GM18870 (cell line): ENCODE measurements at regions not wholly inside any gene's neighbourhood (a gene's known extent, or its start where the extent isn't known, plus 50 kb on each side); places are given as distances from the start of the nearest gene placed in this dataset.
A peak's percentile ranks its signal among the peaks of the same experiment; 100 is the strongest.
"Not testable (repeated sequence)": the region's sequence is repeated elsewhere in the genome, so short reads cannot be mapped to it uniquely, and the experiment has no call there.

Source experiments
- ATAC-seq: cut with Tn5 transposase; IDR thresholded peaks from one replicate; pipeline ENCODE4 v1.9.1; 2021; ENCODE audit warnings: moderate library complexity; ENCODE audit not compliant: unreplicated experiment

DNA sequence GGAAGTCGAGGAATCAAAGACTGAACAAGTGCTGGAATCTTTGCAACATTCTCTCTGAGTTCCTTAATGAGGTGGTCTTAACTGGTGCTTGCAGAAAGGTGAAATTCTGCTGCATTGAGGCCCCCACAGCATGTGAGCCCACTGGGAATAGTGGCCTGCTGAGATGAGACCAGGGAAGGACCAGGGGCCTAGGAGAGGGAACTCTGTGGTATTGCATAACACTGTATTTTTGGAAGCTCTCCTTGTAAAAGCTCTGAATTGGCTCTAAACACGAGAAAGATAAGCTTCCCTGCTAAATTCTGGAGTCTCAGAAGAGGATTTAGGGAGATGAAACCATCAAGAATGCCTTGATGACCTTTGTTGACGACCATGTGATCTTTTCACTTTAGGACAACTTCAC, 100.4 kb upstream of the TSC22D1 start:
- no peak for ATAC-seq

DNA sequence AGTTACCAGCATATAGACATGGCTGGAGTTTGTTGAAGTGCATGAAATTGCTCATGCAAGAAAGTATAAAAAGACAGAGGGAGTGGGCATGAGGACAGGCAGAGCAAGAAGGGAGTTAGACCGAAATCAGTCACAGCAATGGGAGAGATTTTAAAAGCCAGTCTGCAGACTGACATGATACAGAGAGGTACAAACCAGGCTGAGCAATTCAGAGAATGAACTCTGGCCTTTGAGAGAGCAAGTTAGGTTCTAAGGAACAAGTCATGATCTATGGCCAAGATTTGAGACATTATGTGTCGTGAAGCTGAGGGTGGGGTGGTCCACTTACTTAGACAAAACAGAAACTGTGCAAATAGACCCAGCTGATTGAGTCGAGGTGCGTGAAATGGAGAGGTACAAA, 93.4 kb upstream of the TSC22D1 start:
- ATAC-seq: no peak

DNA sequence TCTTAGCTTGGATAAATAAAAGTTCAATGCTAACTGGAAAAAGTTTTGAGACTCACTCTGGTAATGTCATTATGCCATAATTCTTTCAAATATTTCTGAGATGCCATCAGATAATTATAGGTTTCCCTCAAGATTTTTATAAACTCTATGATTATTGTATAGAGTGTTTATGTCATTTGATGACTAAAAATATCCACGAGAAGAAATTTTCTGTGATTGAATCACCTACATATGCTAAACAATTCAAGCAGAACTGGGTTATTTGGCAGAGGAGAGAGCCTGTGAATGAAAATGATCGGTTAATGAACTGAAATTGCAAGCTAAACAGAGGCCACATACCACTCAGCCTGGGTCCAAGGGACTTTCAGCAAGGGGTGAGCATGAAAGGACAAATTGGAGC, 92.6 kb upstream of the TSC22D1 start:
- no peak for ATAC-seq

DNA sequence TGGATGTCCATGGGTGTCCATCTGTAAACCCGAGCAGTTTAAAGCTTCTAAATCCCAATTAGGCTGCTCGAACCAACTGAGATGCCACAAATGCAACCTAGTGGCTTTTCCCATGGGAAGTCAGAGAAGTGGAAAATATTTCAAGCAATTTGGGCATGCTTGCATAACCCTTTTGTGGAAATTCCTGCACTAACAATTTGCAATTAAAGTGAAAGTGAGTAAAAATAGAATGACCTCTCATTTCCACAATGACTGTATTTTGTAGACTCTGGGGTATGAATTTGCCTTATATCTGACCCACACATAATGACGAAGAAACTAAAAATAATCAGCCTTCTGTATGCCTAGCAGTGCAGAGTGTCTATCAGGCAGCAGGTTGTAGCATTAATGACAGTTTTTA, 91.8 kb upstream of the TSC22D1 start:
- ATAC-seq: peak; percentile 74

DNA sequence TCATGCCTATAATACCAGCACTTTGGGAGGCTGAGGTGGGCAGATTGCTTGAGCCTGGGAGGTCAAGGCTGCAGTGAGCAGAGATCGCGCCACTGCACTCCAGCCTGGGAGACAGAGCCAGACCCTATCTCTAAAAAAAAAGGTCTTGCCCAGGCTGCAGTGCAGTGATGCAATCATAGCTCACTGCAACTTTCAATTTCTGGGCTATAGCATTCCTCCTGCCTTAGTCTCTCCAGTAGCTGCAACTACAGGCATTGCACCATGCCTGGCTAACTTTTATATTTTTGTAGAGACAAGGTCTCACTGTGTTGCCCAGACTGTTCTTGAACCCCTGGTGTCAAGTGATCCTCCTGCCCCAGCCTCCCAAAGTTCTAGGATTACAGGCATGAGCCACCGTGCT, 90.4 kb upstream of the TSC22D1 start:
- not testable (repeated sequence) for ATAC-seq

DNA sequence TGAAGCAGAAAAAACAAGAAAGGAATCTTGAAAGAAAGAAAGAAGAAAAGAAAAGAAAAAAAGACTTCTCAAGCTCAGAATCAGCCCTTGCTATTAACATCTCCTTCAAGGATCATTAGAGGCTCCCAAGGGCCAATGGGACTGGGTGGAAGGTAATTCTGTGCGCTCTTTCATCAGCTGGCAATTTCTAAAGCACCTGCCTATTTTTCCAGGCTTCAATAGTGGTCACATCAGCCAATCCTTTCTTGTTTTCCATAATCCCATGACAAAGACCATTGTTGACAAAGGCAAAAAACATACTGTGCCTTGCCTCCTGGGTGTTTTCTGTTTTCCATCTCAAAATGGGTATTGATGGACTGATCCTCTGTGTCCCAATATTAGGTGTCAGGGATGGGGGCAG, 88.2 kb upstream of the TSC22D1 start:
- no peak for ATAC-seq

DNA sequence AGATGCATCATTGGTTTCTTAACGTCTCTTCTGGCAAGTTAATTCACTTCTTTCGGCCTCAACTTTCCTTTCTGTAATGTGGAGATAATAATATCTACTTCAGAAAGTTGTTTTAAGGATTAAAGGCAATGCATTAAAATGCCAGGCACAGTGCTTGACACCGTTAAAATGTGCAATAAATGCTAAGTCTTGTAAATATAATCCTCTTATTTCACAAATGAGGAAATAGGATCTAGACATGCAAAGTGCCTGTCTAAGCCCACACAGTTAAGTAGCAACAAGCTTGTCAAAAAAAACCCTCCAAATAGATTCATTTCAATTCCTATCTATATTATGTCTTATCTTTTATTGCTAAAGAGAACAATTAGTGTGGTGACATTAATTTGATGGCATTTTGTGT, 86.4 kb upstream of the TSC22D1 start:
- ATAC-seq: no peak

DNA sequence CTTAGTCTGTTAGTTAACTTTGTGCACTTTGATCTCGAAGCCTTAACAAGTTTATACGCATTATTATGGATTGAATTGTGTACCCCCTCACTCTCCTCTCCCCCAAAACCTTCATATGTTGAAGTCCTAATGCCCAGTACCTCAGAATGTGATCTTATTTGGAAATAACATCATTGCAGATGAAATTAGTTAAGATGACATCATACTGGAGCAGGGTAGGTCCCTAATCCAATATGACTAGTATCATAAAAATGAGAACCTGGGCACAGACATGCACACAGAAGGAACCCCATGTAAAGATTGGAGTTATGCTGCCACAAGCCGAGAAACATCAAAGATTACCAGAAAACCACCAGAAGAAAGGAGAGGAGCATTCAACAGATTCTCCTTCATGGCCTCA, 85.8 kb upstream of the TSC22D1 start:
- ATAC-seq: no peak

DNA sequence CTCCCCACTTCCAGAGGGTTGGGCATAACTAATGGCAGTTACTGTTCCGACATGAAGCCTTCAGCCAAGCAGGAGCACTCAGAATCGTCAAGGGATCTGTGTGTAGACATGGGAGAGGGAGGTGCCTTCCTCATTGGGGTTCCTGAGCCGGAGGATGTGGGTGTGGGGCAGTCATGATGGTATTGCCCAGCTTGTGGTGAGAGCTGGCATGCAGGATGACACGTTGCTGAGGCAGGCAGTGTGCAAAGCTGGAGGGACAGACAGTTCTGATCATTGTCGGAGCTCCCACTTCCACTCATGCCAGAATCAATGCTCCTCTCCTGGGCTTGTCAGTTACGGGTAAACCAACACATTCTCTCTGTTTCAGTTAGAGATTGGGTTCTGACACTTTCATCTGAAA, 83.9 kb upstream of the TSC22D1 start:
- no peak for ATAC-seq

DNA sequence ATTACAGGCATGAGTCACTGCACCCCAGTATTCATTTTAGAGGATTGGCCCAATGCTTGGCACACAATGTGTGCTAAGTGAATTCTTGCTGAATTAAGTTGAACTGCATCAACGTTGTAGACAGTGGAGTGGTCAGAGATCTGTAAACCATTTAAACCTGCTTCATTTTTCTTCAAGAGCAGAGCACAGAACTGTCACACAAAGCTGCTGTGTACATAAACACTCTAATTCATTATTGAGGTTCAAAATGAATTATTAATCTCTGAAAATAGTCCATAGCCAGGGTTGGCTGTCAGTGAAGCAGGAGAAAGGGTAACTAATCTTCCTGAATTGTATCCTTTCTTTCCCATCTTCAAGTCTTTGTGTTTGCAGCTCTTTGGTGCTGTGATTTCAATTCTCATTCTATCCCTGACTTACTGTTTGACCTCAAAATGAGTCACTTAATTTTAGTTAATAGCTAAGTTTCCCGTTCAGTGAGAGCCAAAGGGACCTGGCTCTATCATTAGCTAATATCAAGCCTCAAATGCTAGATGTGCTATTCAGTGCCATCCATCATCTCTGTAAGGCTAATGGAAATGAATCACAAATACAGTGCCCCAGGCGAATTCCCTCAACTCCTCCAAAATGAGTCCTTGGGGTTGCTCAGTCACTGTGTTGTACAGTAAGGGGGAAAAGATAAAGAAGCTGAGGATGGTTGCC, 77.0 kb upstream of the TSC22D1 start:
- no peak for ATAC-seq

DNA sequence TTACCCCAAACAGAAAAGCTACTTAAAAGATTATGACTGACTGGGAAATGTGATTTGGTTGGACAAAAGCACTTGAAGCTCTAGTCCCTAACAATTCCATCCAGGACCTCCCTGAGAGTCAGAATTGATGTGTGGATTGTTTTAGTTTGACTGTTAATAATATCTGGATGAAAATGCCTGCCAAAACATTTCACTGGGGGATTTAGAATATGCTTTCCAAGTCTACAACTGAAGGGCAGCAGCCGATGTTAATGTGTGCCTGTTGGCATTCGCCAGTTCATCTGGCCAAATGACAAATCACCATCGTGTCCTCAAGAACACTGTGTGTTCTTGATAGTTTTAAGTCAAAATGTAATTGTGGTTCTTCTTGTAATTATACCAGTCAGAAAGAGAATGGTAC, 76.0 kb upstream of the TSC22D1 start:
- no peak for ATAC-seq

DNA sequence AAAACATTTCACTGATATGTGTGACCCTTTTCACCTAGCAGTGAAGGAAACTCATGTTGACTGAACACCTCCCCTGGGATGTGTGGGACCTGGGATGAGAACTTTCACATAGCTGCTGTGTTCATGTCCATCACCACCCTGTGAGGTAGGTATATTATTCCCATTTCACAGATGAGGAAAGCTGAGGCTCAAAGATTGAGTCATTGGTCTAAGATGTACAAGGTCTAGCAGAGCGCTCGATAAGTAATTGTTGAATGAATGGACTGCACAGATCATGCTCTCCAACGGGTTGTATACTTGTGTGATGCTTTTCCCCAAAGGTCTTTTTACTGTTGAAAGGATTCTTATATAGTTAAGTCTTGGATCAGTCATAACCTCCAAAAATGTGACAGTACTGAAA, 75.6 kb upstream of the TSC22D1 start:
- ATAC-seq: no peak

DNA sequence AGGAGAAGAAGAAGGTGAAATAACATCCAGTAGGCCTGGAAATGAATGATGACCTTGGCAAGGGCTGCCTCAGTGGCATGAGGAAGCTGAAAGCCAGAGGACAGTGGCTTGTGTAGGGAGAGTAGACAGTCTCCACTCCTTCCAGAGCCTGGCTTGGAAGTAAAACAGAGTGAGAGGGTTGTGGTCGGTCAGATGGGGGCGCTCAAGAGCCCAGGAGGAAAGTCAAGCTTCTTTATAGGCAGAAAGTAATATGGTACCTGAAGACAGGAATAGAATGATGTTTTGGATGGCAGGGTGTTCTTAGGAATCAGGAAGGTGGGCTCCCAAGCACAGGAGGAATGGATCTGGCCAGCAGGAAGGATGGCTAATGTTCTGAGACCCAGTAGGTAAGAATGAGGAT, 75.1 kb upstream of the TSC22D1 start:
- ATAC-seq: no peak

DNA sequence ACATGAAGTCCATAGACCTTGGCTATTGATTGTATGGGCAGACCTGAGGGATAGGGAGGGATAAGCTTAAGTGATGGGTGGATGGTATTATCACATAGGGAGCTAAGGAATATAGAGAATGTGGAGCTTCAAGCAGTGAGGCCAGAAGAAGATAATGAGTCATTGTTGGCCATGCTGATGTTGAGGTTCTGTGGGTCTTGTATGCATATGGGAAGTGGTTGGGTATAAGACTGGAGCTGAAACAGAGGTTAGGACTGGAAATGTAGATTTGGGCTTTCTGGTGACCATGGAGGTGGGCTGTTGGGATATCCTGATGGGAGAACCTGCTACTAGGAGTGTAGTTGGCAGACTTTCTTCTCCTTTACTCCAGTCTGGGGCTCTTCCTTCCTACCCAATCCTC, 73.7 kb upstream of the TSC22D1 start:
- no peak for ATAC-seq

DNA sequence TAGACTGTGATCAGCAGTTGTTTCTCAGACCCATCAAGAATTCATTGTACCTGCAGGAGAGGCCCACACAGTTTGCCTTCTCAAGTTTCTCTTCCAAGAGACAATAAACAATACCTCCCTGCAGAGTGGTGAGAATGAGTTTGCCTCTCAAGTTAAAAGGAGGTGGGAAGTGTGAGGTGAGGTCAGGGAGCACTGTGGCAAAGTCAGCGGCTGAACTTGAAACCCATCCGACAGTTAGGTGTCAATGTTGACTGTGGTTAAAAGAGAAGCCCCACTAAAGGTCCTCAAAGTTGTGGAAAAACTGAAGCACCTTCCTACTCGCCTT, 72.9 kb upstream of the TSC22D1 start:
- no peak for ATAC-seq

DNA sequence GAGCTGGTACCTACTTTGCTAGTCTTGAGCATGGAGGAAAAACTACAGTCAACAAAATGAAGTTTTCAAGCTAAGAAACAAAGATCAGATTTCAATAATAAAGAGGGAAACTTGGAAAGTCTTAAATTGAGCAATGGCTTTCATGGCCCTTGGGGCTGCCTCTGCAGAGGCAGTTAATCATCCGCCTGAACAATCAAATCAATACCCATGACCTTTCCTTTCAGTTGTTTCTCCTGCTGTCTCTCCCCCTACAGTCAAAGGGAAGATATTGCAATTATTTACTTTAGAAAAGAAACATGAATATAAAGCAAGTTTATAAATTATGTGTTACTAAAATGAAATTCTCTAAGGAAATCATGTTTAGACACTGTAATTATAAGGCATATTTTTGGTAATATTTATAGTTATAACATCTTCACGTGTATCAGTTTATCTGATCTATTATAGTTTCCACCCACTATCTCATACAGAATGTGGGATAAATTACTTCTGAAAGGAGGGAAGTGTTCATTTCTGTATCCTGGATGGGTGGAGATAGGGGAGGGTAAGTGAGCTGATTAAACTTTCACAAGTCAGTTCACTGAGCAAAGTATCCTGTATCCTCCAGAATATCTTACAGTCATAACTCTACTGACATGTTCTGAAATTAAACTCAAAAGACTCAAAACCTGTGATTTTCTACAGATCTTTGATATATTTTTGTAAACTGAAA, 72.4 kb upstream of the TSC22D1 start:
- ATAC-seq: no peak

DNA sequence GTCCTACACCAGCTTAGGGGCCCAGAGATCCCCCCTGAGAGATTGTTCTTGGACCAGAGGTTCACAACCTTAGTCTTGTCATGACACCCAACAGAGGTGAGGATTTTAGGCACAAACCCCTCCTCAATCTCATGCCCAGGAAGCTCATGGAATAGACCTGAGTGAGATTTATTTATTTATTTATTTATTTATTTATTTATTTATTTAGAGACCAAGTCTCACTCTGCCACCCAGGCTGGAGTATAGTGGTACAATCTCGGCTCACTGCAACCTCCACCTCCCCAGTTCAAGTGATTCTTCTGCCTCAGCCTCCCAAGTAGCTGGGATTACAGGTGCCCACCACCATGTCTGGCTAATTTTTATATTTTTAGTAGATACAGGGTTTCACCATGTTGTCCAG, 71.4 kb upstream of the TSC22D1 start:
- not testable (repeated sequence) for ATAC-seq

DNA sequence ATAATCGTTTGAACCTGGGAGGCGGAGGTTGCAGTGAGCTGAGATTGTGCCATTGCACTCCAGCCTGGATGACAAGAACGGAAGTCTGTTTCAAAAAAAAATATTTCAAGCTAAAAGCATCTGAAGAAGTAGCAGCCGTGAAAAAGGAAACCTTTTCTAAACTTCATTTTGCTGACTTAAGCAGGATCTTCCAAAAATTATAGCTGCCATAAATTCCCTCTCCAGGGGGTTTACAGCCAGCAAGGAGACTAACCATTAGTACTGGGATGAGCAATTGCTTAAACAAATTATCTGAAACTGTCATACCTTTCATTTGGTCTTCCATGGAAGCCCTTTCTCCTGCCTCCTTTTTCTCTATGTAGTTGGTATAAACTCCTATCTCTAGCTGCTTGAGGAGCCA, 69.9 kb upstream of the TSC22D1 start:
- ATAC-seq: no peak

DNA sequence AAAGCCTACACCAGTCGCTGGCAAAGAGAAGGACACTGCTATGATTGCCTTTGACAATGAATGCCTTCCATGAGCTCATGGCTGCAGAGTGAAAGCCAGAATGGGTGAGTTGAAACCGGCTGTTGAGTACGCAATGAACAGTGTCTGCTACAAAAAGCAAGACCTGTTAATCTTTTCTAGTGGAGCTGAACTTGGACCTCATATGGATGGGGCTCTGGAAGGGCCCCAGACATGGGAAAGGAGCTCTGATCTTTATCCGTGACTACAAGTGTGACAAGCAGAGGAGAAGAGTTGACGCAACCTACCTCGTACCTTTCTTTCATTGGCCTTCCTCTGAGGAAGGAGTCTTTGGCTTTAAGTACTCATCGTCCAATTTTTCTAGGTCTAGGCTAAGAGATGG, 67.1 kb upstream of the TSC22D1 start:
- ATAC-seq: no peak

DNA sequence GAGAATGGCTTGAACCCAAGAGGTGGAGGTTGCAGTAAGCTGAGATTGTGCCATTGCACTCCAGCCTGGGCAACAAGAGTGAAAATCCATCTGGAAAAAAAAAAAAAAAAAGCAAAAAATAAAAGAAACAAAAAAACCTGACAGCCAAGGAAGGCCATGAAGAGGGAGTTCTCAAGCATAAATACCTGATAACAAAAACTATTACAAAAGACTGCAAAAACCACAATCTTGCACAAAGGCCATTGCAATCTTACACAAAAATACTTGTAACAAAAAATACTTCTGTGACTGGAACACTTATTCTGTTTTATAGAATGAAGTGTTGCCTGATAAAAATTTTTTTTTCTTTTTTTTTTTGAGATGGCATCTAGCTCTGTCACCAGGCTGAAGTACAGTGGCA, 61.5 kb upstream of the TSC22D1 start:
- no peak for ATAC-seq

DNA sequence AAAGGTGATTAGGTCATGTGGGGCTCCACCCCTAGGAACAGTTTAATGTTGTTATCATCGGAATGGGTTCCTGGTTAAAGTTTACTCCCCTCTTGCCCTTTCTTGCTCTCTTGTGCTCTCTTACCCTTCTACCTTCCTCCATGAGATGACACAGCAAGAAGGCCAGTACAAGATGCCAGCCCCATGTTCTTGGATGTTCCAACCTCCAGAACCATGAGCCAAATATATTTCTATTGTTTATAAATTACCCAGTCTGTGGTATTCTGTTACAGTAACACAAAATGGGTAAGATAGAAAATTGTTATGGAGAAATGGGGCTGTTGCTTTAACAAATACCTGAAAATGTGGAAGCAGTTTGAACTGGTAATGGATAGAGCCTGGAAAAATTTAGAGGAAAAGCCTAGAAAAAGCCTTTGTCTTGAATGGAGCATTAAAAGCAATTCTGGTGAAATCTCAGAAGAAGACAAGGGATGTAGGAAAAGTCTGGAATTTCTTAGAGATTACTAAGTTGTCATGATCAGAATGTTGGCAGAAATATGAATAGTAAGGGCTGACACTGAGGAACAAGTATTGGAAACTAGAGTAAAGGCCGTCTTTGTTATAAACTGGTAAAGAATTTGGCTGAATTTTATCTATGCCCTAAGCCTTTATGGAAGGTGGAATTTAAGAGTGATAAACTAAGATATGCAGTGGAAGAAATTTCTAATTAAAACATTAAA, 53.5 kb upstream of the TSC22D1 start:
- ATAC-seq: no peak

DNA sequence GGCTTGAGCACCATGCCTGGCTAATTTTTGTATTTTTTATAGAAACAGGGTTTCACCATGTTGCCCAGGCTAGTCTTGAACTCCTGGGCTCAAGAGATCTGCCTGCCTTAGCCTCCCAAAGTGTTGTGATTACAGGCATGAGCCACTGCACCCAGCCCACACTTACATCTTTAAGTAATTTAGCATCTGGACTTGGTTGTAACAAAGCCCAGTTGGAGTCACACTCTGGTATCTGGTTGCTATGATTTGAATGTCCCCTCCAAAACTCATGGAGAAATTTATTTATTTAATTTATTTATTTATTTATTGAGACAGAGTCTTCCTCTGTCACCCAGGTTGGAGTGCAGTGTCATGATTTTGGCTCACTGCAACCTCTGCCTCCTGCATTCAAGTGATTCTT, 52.7 kb upstream of the TSC22D1 start:
- not testable (repeated sequence) for ATAC-seq
